ENCODE measurements at regions not wholly inside any gene's neighbourhood (a gene's known extent, or its start where the extent isn't known, plus 50 kb on each side); places are given as distances from the start of the nearest gene placed in this dataset.

- ATAC-seq (no peak), FAIRE-seq (no peak), DNase-seq (ENCODE audit: low spot score) (peak; percentile 0)
- CTCF ChIA-PET (ENCODE audit: low intra/inter-chr PET ratio, low total read pairs), result no interaction called here
- Histone ChIP-seq H3K27ac (ENCODE audit: extremely low read length, insufficient read depth, low read length) (no peak overlapping the region), H3K27me3 (ENCODE audit: control insufficient read depth in 1 of 2, insufficient read depth in 2 of 2, low read length in 2 of 2) (no peaks in the 10 kb centered on the region), H3K9ac (ENCODE audit: insufficient read depth, low read depth, low read length) (no peak overlapping the region), H2AFZ (ENCODE audit: low read length) (no peak overlapping the region), H3K4me3 (replicated peaks in 1 of 3; ENCODE audit: insufficient read depth in 1 of 3, low read depth in 2 of 3, low read length in 3 of 3) (no peak overlapping the region), H3K36me3 (replicated peaks in 1 of 2; ENCODE audit: control insufficient read depth in 1 of 2, insufficient read depth in 2 of 2, low read length in 2 of 2) (no peaks in the 10 kb centered on the region), H3K79me2 (ENCODE audit: insufficient read depth, low read length) (no peaks in the 10 kb centered on the region), H3K4me1 (ENCODE audit: insufficient read depth, low read length) (no peaks in the 10 kb centered on the region), H3K9me3 (ENCODE audit: low read length) (peaks cover 62% of the 10 kb centered on the region), H4K20me1 (ENCODE audit: insufficient read depth, low read length) (no peaks in the 10 kb centered on the region), H3K4me2 (ENCODE audit: low read depth, low read length) (no peak overlapping the region)
- no peak for TF ChIP-seq NR0B2 (CRISPR knock-in tag; IDR thresholded peaks at IDR 0.05)
- 0 out of 2 replicates have a peak, but pooled peaks have one; percentile 52 for TF ChIP-seq ZNF253 (CRISPR knock-in tag; IDR thresholded peaks at IDR 0.05; ENCODE audit: borderline replicate concordance)
- no peak for TF ChIP-seq SMC3 (IDR thresholded peaks at IDR 0.05; ENCODE audit: low read length)
- intact Hi-C loops (cut with micrococcal nuclease; ENCODE audit: unreplicated experiment) (no loop called here), in situ Hi-C loops (cut with HindIII; ENCODE audit: extremely low pct_ligation_motif_present, low pct_unique_long_range_greater_than_20kb) (no loop called here)
- BruUV-seq (replicated peaks), result no TSS peak
- WGBS (ENCODE audit: low lambda C conversion rate), result 13% methylated on average over 6 of the region's 6 CpGs
- POLR2A ChIA-PET, result no interaction called here
Measured at GRCh38 chr3:176469694-176470205, 727.5 kb downstream of the TBL1XR1 start.

GRCh38 chr3:176463610-176464009, 733.7 kb downstream of the TBL1XR1 start:
- Histone ChIP-seq H3K36me3 (replicated peaks in 1 of 2; ENCODE audit: control insufficient read depth in 1 of 2, insufficient read depth in 2 of 2, low read length in 2 of 2) (no peaks in the 10 kb centered on the region), H3K4me2 (ENCODE audit: low read depth, low read length) (no peak overlapping the region), H3K79me2 (ENCODE audit: insufficient read depth, low read length) (no peaks in the 10 kb centered on the region), H3K4me1 (ENCODE audit: insufficient read depth, low read length) (no peaks in the 10 kb centered on the region), H4K20me1 (ENCODE audit: insufficient read depth, low read length) (no peaks in the 10 kb centered on the region), H3K9me3 (ENCODE audit: low read length) (peaks cover 66% of the 10 kb centered on the region), H3K9ac (ENCODE audit: insufficient read depth, low read depth, low read length) (no peak overlapping the region), H2AFZ (ENCODE audit: low read length) (no peak overlapping the region), H3K27me3 (ENCODE audit: control insufficient read depth in 1 of 2, insufficient read depth in 2 of 2, low read length in 2 of 2) (no peaks in the 10 kb centered on the region), H3K27ac (ENCODE audit: extremely low read length, insufficient read depth, low read length) (no peak overlapping the region), H3K4me3 (replicated peaks in 1 of 3; ENCODE audit: insufficient read depth in 1 of 3, low read depth in 2 of 3, low read length in 3 of 3) (no peak overlapping the region)
- FAIRE-seq, result no peak
- DNase-seq (ENCODE audit: low spot score), result no peak
- ATAC-seq, result no peak
- WGBS (ENCODE audit: low lambda C conversion rate), result 0% methylated on average over 2 of the region's 2 CpGs
- in situ Hi-C loops (cut with HindIII; ENCODE audit: extremely low pct_ligation_motif_present, low pct_unique_long_range_greater_than_20kb), result no loop called here
- intact Hi-C loops (cut with micrococcal nuclease; ENCODE audit: unreplicated experiment), result no loop called here
- ChIA-PET CTCF (ENCODE audit: low intra/inter-chr PET ratio, low total read pairs) (no interaction called here), POLR2A (no interaction called here)
- BruUV-seq (replicated peaks), result no TSS peak
- TF ChIP-seq ZNF782 (CRISPR knock-in tag; IDR thresholded peaks at IDR 0.05; ENCODE audit: borderline replicate concordance) (no peak), MED8 (CRISPR knock-in tag; IDR thresholded peaks at IDR 0.05; ENCODE audit: insufficient replicate concordance) (no peak), IKZF5 (CRISPR knock-in tag; IDR thresholded peaks at IDR 0.05) (no peak), ZNF704 (CRISPR knock-in tag; IDR thresholded peaks at IDR 0.05; ENCODE audit: borderline replicate concordance) (no peak), NFE2 (CRISPR knock-in tag; IDR thresholded peaks at IDR 0.05) (no peak), MAFF (IDR thresholded peaks at IDR 0.05; ENCODE audit: low read depth, low read length) (peak; percentile 88), MAFK (conservative IDR thresholded peaks at IDR 0.05 in 1 of 2, IDR thresholded peaks at IDR 0.05 in 1 of 2; ENCODE audit: low read length in 2 of 2) (peak; percentile 83 to 95), KAT8 (CRISPR knock-in tag; IDR thresholded peaks at IDR 0.05) (no peak), RNF2 (conservative IDR thresholded peaks at IDR 0.05; ENCODE audit: low read depth) (no peak), MLX (CRISPR knock-in tag; IDR thresholded peaks at IDR 0.05) (no peak)
